Retina (tissue), 1 donor: ENCODE measurements at regions not wholly inside any gene's neighbourhood (a gene's known extent, or its start where the extent isn't known, plus 50 kb on each side); places are given as distances from the start of the nearest gene placed in this dataset.
"Not testable (repeated sequence)": the region's sequence is repeated elsewhere in the genome, so short reads cannot be mapped to it uniquely, and the experiment has no call there.

Experiments used
- DNase-seq: peaks from one replicate; pipeline ENCODE4 v3.0.0-alpha.2; 2016

DNA sequence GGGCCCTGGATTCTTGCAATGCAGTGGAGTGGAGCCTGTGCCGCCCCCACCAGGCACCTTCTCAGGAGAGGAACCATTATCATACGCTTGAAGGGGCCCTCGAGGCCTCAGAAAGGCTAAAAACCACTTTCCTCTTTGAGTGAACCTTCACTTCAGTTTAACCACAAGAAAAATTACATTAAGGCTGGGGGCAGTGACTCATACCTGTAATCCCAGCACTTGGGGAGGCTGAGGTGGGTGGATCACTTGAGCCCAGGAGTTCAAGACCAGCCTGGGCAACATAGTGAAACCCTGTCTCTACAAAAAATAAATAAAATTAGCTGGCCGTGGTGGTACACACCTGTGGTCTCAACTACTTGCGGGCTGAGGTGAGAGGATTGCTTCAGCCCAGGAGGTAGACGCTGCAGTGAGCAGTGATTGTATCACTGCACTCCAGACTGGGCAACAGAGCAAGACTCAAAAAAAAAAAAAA, 165.8 kb upstream of the GRK3 start:
- not testable (repeated sequence) for DNase-seq

DNA sequence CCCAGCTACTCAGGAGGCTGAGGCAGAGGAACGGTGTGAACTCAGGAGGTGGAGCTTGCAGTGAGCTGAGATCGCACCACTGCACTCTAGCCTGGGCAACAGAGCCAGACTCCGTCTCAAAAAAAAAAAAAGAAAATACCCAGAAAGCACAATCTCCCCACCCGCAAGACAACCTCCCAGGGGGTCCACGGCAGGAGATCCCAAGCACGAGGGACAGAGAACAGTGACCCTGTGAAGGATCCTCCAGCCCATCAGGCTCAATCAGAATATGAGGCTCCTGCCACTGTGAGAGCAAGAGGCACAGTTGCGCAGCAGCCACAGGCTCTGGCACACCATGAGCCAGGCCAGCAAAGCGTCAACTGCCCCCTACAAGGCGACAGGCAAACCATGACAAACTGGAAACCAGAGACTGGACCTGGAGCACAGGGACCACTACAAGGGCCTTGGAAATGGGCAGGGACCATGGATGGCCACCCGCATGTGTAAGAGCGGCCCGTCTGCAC, 164.8 kb upstream of the GRK3 start:
- DNase-seq: no peak

- DNase-seq: no peak
Observed at GRCh38 chr22:25402160-25402500, 162.3 kb upstream of the GRK3 start.

DNA sequence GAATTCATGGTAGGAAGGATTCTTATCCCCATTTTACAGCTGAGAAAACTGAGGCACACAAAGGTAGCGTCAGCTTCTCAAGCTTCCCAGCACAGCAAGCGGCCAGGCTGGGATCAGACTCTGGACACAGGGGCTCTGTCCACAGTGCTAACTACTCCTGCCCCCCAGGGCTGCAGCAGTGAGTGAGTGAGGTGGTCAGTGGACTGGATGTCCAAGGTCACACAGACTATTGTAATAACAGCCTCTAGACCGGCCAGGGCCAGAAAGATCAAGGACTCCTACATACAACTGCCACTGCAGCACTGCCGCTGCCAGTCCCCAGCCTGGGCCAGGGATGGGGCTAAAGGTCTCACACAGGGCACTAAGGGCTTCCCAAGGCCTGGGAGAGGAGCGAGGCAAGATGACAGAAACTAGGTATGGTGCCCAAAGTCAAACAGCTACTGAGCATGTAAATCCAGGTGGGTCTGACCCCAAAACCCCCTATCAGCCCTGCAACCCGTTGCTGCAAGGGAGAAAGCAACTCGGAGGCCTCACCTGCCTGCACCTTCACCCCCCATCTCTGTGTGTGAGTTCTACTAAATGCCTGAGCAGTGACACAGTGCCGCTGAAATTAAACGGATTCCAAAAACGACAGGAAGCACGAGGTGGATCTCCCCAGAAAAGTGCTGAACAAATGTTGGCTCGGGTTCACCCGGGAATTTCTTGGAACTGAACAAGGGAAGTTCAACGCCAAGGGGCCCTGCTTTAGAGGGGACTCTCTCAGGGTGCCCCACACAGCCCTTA, 161.8 kb upstream of the GRK3 start:
- DNase-seq: peak; percentile 28

DNA sequence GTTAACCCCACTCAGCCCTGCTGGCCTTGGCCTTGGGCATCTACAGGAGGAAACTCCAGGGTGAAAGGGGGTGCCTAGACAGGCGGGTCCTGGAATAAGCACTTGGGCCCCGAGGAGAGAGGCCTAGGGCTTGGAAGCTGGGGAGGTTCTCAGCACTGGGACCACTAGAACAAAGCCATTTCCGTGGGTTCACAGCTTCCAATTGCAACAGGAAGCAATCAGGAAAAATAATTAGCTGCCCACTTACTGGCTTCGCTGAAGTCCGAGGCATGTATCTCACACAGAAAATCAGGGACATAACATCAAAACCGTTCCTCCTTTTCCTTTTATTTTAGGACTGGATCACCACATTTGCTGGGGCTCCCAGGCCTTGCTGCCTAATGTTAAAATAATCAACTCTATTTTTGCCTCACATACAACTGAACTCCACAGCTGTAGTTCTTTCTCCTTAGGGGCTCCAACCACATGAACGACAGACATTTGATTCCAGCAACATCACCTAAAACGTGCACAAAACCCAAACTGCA, 161.1 kb upstream of the GRK3 start:
- peak; percentile 50 for DNase-seq

GRCh38 chr22:25403811-25404471, 160.5 kb upstream of the GRK3 start:
- peak; percentile 74 for DNase-seq

- peak; percentile 56 for DNase-seq
Observed at GRCh38 chr22:25404556-25404927, 159.9 kb upstream of the GRK3 start.

DNA sequence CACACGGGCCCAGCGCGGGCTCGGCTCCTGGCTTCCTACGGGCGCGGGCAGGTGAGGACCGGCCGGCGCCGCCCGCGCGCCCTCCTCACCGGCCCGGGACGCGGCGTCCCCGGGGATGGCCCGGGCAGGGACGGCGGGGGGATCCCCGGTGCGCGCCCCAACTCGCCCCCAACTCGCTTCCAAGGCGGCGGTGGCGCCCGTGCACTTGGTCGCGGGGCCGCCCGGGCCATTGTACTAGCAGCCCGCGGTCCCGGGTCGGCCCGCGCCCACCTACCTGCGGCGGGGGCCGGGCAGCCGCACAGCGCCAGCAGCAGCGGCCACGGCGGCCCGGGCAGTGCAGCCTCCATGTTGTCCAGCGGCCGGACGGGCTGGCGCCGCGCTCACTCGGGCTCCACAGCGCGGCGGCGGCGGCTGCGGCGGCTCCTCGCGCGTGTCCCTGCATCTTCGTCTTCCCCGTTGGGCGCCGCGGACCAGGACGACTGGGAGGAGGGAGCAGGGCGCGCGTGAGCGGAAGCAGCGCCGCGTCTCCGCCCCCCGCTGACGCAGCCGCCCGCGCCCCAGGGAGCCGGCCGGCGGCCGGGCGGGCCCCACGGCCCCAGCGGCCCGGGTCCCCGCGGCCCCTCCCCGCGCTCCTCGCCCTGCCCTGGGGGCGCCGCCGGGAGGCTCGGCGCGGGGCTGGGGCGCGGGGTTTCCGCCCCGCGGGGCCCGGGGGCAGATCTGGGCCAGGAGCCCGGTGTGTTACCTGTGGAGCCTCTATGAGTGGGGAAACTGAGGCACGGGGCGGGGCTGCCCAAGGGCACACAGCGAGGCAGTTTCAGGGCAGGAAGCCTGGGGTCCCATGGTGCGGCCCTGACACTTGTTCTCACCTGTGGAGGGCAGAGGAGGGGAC, 159.3 kb upstream of the GRK3 start:
- DNase-seq: peak; percentile 53

DNA sequence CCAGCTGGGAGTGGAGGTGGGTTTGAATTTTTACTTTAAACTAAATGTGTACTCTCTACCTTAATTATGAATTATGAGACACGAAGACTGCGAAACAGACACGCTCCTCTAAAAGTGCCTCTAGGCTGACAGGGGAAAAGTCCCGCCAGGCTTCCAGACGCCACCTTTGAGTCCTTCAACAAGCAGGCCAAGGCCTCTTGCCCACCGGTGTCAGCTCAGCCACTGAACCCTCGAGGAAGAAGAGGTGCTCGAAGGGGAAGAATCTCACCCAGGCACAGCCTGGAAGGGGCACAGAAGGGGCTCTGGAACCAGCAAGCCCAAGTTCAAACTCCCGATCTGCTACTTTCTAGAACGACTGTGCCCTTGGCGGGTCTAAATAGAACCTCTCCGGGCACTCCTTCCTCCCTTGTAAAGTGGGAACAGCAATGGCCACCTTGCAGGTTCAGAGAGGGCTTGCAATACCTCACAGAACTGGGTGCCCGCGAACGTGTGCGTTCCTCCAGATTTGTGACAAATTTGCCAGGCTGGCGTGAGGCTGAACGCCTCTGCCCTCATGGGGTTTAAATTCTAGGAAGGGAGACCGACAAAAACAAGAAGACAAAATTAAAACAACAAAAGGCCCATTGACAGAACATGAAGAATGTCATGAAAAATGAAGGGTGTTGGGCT, 158.5 kb upstream of the GRK3 start:
- DNase-seq: peak; percentile 30

GRCh38 chr22:25406510-25407210, 157.8 kb upstream of the GRK3 start:
- DNase-seq: peak; percentile 40

- no peak for DNase-seq
Observed at GRCh38 chr22:25407226-25407858, 157.1 kb upstream of the GRK3 start.

DNA sequence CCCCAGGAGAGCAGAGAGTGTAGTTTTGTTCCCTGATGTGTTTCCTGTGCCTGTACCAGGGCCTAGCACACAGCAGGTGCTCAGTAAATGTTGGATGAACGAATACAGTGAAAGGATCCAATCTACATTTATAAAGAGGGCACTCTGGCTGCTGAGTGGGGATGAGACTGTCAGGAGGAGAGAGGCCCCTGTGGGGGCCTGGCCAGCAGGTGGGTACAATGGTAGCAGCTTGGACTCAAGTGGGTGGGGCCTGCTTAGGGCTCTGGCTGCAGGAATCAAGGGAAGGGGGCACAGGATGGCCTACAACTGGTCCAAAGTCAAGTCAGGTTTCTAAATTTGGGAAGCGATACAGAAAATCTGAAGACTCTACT, 156.6 kb upstream of the GRK3 start:
- no peak for DNase-seq

GRCh38 chr22:25409240-25409639, 155.2 kb upstream of the GRK3 start:
- DNase-seq: no peak

DNA sequence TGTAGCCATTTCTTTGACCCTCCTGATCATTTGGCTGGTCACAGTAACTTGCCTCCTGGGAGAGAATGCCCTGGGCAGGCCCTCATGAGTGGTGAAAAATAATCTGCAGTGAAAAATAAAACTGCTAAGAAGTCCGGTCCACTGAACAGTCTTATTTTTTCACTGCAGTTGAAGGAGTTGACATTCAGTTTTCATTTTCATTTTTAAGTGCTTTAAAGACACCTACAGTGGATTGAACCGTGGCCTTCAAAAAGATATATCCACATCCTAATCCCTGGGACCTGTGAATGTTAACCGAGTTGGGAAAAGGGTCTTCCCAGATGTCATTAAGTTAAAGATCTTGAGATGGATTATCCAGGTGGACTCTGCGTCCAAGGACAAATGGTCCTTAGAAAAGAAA, 153.6 kb upstream of the GRK3 start:
- no peak for DNase-seq

- DNase-seq: no peak
Observed at GRCh38 chr22:25413620-25414019, 150.9 kb upstream of the GRK3 start.

GRCh38 chr22:25415731-25416130, 148.7 kb upstream of the GRK3 start:
- DNase-seq: not testable (repeated sequence)

- not testable (repeated sequence) for DNase-seq
Observed at GRCh38 chr22:25417826-25418225, 146.6 kb upstream of the GRK3 start.

GRCh38 chr22:25419247-25420113, 145.0 kb upstream of the GRK3 start:
- DNase-seq: peak; percentile 64

- peak; percentile 54 for DNase-seq
Observed at GRCh38 chr22:25420114-25420441, 144.4 kb upstream of the GRK3 start.

DNA sequence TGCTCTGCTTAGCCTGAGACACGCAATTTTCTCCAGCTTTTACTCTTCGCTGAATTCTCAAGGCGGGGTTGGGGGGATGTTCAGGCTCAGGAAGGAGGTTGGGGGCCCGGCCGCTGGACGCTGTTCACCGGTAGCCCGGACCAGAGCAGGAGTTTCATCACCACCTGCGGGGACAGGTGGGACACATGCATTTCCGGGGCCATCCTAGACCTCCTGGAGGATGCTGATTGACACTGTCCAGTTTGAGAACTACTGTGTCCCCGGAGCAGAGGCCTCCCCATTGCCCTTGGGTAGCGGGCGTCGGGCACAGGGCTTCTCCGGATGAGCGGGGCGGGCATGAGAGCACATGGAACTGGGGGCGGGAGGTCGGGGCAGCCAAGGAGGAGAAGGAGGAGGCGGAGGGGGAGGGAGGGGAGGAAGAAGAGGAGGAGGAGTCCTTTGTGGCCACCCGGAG, 144.0 kb upstream of the GRK3 start:
- DNase-seq: peak; percentile 34
